HepG2 (cell line): ENCODE measurements at regions not wholly inside any gene's neighbourhood (a gene's known extent, or its start where the extent isn't known, plus 50 kb on each side); places are given as distances from the start of the nearest gene placed in this dataset.
A peak's percentile ranks its signal among the peaks of the same experiment; 100 is the strongest.

Experiments
- ATAC-seq: fragments of 200-7000 bp; cut with Tn5 transposase; 3 replicates; pipeline ENCODE4 v1.9.1; 2020; ENCODE audit warnings: mild to moderate bottlenecking, moderate library complexity
- BruUV-seq: library from RNA; stranded (reverse); fragments of 400-500 nt; replicated peaks from 2 replicates; lab custom pipeline; 2021; lab: Mats Ljungman, UMichigan
- CTCF ChIA-PET: fragments of 300-600 bp; formaldehyde crosslinking; extraction: SDS; loops from one replicate; lab custom pipeline; 2021; ENCODE audit warnings: low total read pairs, inconsistent platforms, low intra/inter-chr PET ratio; lab: Yijun Ruan, JAX
- POLR2A ChIA-PET: fragments of 350-600 bp; sonication (Branson Sonifier 250); formaldehyde crosslinking; loops from one replicate; lab custom pipeline; 2020; ENCODE audit warnings: antibody characterized with exemption, inconsistent platforms; lab: Yijun Ruan, JAX
- DNase-seq: peaks from one replicate; pipeline ENCODE4 v3.0.0-alpha.2; 2015; ENCODE audit warnings: low spot score
- FAIRE-seq: peaks from 3 replicates; lab custom pipeline; 2011; peaks lifted over from hg19 to GRCh38; lab: Jason Lieb, UNC
- H2AFZ ChIP-seq: one replicate; pipeline ENCODE4 v1.6.1; 2011; ENCODE audit warnings: low read length, inconsistent platforms
- H3K27ac ChIP-seq: fragments of 300-600 bp; 3 replicates; pipeline ENCODE4 v1.8.0; 2011; ENCODE audit warnings: mixed run types, mild to moderate bottlenecking, mixed read lengths, low read length, inconsistent platforms; ENCODE audit not compliant: insufficient read depth; ENCODE audit errors: extremely low read length
- H3K27me3 ChIP-seq, 2 experiments: fragments of 200-600 bp in 1 of 2; 2 replicates in 1 of 2; 3 replicates in 1 of 2; pipeline versions ENCODE4 v1.6.0 to v1.8.0; 2011; ENCODE audit warnings: low read length in 2 of 2, mild to moderate bottlenecking in 2 of 2, moderate library complexity in 2 of 2, inconsistent platforms in 1 of 2; ENCODE audit not compliant: insufficient read depth in 2 of 2, control insufficient read depth in 1 of 2
- H3K36me3 ChIP-seq, 2 experiments: fragments of 200-600 bp in 1 of 2; replicated peaks in 1 of 2; 2 replicates in 1 of 2; 3 replicates in 1 of 2; pipeline versions ENCODE4 v1.5.1 to v1.8.0; 2011; ENCODE audit warnings: low read length in 2 of 2, inconsistent platforms in 1 of 2; ENCODE audit not compliant: insufficient read depth in 2 of 2, control insufficient read depth in 1 of 2
- H3K4me1 ChIP-seq: 2 replicates; pipeline ENCODE4 v1.5.1; 2012; ENCODE audit warnings: low read length, inconsistent platforms; ENCODE audit not compliant: insufficient read depth
- H3K4me2 ChIP-seq: 2 replicates; pipeline ENCODE4 v1.6.0; 2011; ENCODE audit warnings: low read depth, low read length, inconsistent platforms
- H3K4me3 ChIP-seq, 3 experiments: fragments of 200-600 bp in 1 of 3; sonication (generic), shearing (Covaris generic) in 1 of 3; replicated peaks in 1 of 3; 2 replicates each; pipeline ENCODE4 v1.5.1; 2011 to 2016; ENCODE audit warnings: low read length in 3 of 3, inconsistent platforms in 2 of 3, low read depth in 2 of 3, mild to moderate bottlenecking in 2 of 3, control low read depth in 1 of 3, mixed read lengths in 1 of 3; ENCODE audit not compliant: insufficient read depth in 1 of 3
- H3K79me2 ChIP-seq: one replicate; pipeline ENCODE4 v1.6.1; 2011; ENCODE audit warnings: low read length, inconsistent platforms; ENCODE audit not compliant: insufficient read depth
- H3K9ac ChIP-seq: 2 replicates; pipeline ENCODE4 v1.6.0; 2011; ENCODE audit warnings: mild to moderate bottlenecking, low read depth, low read length, inconsistent platforms; ENCODE audit not compliant: insufficient read depth
- H3K9me3 ChIP-seq: 2 replicates; pipeline ENCODE4 v1.5.1; 2012; ENCODE audit warnings: mild to moderate bottlenecking, low read length
- H4K20me1 ChIP-seq: 2 replicates; pipeline ENCODE4 v1.6.0; 2011; ENCODE audit warnings: inconsistent platforms, mild to moderate bottlenecking, low read length, moderate library complexity; ENCODE audit not compliant: insufficient read depth
- KAT8 ChIP-seq: IDR thresholded peaks from 2 replicates; pipeline ENCODE4 v1.6.1; 2016; ENCODE audit warnings: missing genetic modification reagents, missing compliant biosample characterization
- MAFF ChIP-seq: IDR thresholded peaks from 2 replicates; pipeline ENCODE4 v1.6.1; 2011; ENCODE audit warnings: low read depth, low read length, improper control_type of control experiment
- MAFK ChIP-seq, 2 experiments: IDR thresholded peaks in 1 of 2; conservative IDR thresholded peaks in 1 of 2; 2 replicates each; pipeline ENCODE4 v1.6.1; 2011; ENCODE audit warnings: improper control_type of control experiment in 2 of 2, low read length in 2 of 2
- SNRNP70 ChIP-seq: fragments of 200-400 bp; formaldehyde crosslinking; IDR thresholded peaks from 2 replicates; pipeline ENCODE4 v1.6.1; 2017; ENCODE audit warnings: mild to moderate bottlenecking, low read depth, low read length, moderate library complexity
- TBX3 ChIP-seq: fragments of 450-650 bp; IDR thresholded peaks from 2 replicates; pipeline ENCODE4 v1.6.1; 2017; ENCODE audit warnings: antibody characterized with exemption, mild to moderate bottlenecking, inconsistent platforms, borderline replicate concordance
- ZNF564 ChIP-seq: sonication (generic); formaldehyde crosslinking; IDR thresholded peaks from 2 replicates; pipeline ENCODE4 v1.8.1; 2023; ENCODE audit warnings: mild to moderate bottlenecking, missing genetic modification reagents
- ZNF790 ChIP-seq: sonication (generic); formaldehyde crosslinking; IDR thresholded peaks from 2 replicates; pipeline ENCODE4 v1.8.0; 2022; ENCODE audit warnings: missing genetic modification reagents, mild to moderate bottlenecking, borderline replicate concordance
- ZNF792 ChIP-seq: IDR thresholded peaks from 2 replicates; pipeline ENCODE4 v1.6.1; 2016
- ZSCAN12 ChIP-seq: sonication (generic); formaldehyde crosslinking; IDR thresholded peaks from 2 replicates; pipeline ENCODE4 v1.9.0; 2021; ENCODE audit warnings: mild to moderate bottlenecking, missing genetic modification reagents
- WGBS: methylation state at CpG from one replicate; pipeline ENCODE4 v1.1.6; 2017; ENCODE audit warnings: low lambda C conversion rate; 5-methylcytosine and 5-hydroxymethylcytosine counted together
- in situ Hi-C: cut with HindIII; loops from 2 replicates; pipeline ENCODE4 v1.10.0; 2017; ENCODE audit warnings: low pct_unique_long_range_greater_than_20kb; ENCODE audit not compliant: extremely low pct_ligation_motif_present
- intact Hi-C: fragments of 100-400 bp; cut with micrococcal nuclease; formaldehyde crosslinking; loops from one replicate; pipeline ENCODE4 v1.10.0; 2022; ENCODE audit not compliant: unreplicated experiment
- TF ChIP-seq, protein P1 (sequence below): IDR thresholded peaks from 2 replicates; pipeline ENCODE4 v1.6.1; 2018; ENCODE audit warnings: missing genetic modification reagents, mild to moderate bottlenecking, missing compliant biosample characterization
- TF ChIP-seq, protein P2 (sequence below): sonication (generic); formaldehyde crosslinking; IDR thresholded peaks from 2 replicates; pipeline ENCODE4 v1.4.0; 2020; ENCODE audit warnings: missing genetic modification reagents
- TF ChIP-seq, protein P3 (sequence below): IDR thresholded peaks from 2 replicates; pipeline ENCODE4 v1.6.1; 2016; ENCODE audit warnings: missing compliant biosample characterization, missing genetic modification reagents, borderline replicate concordance

DNA sequence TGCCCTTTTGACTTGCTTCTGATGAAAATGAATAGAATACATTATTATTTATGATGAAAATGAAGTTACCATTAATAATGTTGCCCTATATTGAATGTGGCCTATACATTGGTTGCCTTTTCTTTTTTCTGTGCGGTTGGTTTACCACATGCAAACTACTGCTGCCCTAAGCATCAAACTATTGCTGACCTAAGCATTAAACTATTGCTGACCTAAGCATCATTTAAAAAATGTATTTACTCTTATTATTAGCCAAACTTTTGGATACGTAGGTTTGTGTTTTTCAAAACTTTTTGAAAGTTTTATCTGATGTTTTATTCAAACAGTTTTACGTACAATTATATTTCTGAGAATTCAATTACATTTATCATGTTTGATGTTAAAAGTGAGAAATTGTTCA, 76.0 kb upstream of the CDH10 start:
- 8% methylated on average over 3 of the region's 3 CpGs for WGBS
- FAIRE-seq, result no peak
- H4K20me1 ChIP-seq, result no peaks in the 10 kb centered on the region
- POLR2A ChIA-PET, result no interaction called here
- H3K9me3 ChIP-seq, result peaks cover 24% of the 10 kb centered on the region; the same call in 1 of the 2 replicates
- ATAC-seq, result no peak
- H3K27ac ChIP-seq, result no peak overlapping the region
- no peak overlapping the region for H3K4me2 ChIP-seq
- H3K27me3 ChIP-seq, result no peaks in the 10 kb centered on the region
- intact Hi-C loops, result no loop called here
- no peak overlapping the region for H3K9ac ChIP-seq
- CTCF ChIA-PET, result no interaction called here
- no peak overlapping the region for H2AFZ ChIP-seq
- in situ Hi-C loops, result no loop called here
- no peak overlapping the region for H3K4me3 ChIP-seq
- TF ChIP-seq MAFK (conservative IDR thresholded peaks at IDR 0.05 in 1 of 2, IDR thresholded peaks at IDR 0.05 in 1 of 2; ENCODE audit: low read length in 2 of 2) (peak; percentile 97 to 99), MAFF (peak; percentile 98), KAT8 (no peak)
- TF ChIP-seq, all 625 proteins: peak for 2
- no peaks in the 10 kb centered on the region for H3K36me3 ChIP-seq
- no TSS peak for BruUV-seq
- no peaks in the 10 kb centered on the region for H3K79me2 ChIP-seq
- no peaks in the 10 kb centered on the region for H3K4me1 ChIP-seq
- no peak for DNase-seq

DNA sequence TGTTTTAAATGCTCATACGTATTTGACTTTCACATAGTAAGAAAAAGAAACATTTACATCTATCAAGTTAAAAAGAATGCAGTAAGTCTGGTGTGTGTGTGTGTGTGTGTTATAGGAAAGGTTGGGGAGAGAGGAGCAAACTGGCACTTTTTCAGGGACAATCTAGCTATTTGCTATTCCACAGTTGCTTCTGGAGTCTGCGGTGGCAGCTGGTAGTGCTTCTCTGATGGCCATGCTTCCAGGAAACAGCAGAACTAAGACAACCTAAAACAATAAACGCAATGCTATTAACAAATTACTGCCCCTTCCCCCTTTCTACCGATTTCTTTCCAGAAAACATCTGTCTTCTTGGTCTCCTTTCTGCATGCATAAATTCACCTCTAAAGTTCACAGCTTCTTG, 70.0 kb upstream of the CDH10 start:
- Histone ChIP-seq H3K9me3 (peaks cover 33% of the 10 kb centered on the region), H3K27me3 (no peaks in the 10 kb centered on the region), H3K4me2 (no peak overlapping the region), H3K79me2 (no peaks in the 10 kb centered on the region), H2AFZ (no peak overlapping the region), H3K36me3 (no peaks in the 10 kb centered on the region), H3K27ac (no peak overlapping the region), H4K20me1 (no peaks in the 10 kb centered on the region), H3K4me1 (no peaks in the 10 kb centered on the region), H3K4me3 (no peak overlapping the region), H3K9ac (no peak overlapping the region)
- in situ Hi-C loops (no loop called here), intact Hi-C loops (no loop called here)
- CTCF ChIA-PET, result no interaction called here
- ATAC-seq, result no peak
- POLR2A ChIA-PET, result no interaction called here
- 3% methylated on average over 4 of the region's 4 CpGs for WGBS
- no TSS peak for BruUV-seq
- no peak for DNase-seq
- no peak for FAIRE-seq
- TF ChIP-seq ZSCAN12 (CRISPR knock-in tag) (no peak), ZNF790 (no peak), ZNF564 (CRISPR knock-in tag) (no peak), TBX3 (no peak), ZNF792 (CRISPR knock-in tag) (no peak), SNRNP70 (no peak)
- TF ChIP-seq, protein P1, sequence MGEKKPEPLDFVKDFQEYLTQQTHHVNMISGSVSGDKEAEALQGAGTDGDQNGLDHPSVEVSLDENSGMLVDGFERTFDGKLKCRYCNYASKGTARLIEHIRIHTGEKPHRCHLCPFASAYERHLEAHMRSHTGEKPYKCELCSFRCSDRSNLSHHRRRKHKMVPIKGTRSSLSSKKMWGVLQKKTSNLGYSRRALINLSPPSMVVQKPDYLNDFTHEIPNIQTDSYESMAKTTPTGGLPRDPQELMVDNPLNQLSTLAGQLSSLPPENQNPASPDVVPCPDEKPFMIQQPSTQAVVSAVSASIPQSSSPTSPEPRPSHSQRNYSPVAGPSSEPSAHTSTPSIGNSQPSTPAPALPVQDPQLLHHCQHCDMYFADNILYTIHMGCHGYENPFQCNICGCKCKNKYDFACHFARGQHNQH (CRISPR knock-in tag), result no peak
- TF ChIP-seq, protein P2, sequence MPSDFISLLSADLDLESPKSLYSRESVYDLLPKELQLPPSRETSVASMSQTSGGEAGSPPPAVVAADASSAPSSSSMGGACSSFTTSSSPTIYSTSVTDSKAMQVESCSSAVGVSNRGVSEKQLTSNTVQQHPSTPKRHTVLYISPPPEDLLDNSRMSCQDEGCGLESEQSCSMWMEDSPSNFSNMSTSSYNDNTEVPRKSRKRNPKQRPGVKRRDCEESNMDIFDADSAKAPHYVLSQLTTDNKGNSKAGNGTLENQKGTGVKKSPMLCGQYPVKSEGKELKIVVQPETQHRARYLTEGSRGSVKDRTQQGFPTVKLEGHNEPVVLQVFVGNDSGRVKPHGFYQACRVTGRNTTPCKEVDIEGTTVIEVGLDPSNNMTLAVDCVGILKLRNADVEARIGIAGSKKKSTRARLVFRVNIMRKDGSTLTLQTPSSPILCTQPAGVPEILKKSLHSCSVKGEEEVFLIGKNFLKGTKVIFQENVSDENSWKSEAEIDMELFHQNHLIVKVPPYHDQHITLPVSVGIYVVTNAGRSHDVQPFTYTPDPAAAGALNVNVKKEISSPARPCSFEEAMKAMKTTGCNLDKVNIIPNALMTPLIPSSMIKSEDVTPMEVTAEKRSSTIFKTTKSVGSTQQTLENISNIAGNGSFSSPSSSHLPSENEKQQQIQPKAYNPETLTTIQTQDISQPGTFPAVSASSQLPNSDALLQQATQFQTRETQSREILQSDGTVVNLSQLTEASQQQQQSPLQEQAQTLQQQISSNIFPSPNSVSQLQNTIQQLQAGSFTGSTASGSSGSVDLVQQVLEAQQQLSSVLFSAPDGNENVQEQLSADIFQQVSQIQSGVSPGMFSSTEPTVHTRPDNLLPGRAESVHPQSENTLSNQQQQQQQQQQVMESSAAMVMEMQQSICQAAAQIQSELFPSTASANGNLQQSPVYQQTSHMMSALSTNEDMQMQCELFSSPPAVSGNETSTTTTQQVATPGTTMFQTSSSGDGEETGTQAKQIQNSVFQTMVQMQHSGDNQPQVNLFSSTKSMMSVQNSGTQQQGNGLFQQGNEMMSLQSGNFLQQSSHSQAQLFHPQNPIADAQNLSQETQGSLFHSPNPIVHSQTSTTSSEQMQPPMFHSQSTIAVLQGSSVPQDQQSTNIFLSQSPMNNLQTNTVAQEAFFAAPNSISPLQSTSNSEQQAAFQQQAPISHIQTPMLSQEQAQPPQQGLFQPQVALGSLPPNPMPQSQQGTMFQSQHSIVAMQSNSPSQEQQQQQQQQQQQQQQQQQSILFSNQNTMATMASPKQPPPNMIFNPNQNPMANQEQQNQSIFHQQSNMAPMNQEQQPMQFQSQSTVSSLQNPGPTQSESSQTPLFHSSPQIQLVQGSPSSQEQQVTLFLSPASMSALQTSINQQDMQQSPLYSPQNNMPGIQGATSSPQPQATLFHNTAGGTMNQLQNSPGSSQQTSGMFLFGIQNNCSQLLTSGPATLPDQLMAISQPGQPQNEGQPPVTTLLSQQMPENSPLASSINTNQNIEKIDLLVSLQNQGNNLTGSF (CRISPR knock-in tag), result no peak
- TF ChIP-seq, protein P3, sequence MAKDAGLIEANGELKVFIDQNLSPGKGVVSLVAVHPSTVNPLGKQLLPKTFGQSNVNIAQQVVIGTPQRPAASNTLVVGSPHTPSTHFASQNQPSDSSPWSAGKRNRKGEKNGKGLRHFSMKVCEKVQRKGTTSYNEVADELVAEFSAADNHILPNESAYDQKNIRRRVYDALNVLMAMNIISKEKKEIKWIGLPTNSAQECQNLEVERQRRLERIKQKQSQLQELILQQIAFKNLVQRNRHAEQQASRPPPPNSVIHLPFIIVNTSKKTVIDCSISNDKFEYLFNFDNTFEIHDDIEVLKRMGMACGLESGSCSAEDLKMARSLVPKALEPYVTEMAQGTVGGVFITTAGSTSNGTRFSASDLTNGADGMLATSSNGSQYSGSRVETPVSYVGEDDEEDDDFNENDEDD (CRISPR knock-in tag), result no peak
